SK-N-SH treated with all-trans-retinoic acid at 6 μM for 48 hours (cell line): ENCODE measurements at regions not wholly inside any gene's neighbourhood (a gene's known extent, or its start where the extent isn't known, plus 50 kb on each side); places are given as distances from the start of the nearest gene placed in this dataset.

Source experiments
- CSRNP3 ChIP-seq: fragments of 250-450 bp; sonication (Bioruptor Pico); IDR thresholded peaks from 2 replicates; pipeline ENCODE4 v1.5.1; 2021; ENCODE audit warnings: mild to moderate bottlenecking, moderate library complexity
- OSR1 ChIP-seq: fragments of 250-450 bp; sonication (Bioruptor Pico); IDR thresholded peaks from 2 replicates; pipeline ENCODE4 v1.8.0; 2022; ENCODE audit warnings: moderate library complexity, mild to moderate bottlenecking, inconsistent platforms
- PATZ1 ChIP-seq: fragments of 250-450 bp; sonication (Bioruptor Pico); IDR thresholded peaks from 2 replicates; pipeline ENCODE4 v1.8.0; 2020; ENCODE audit warnings: mild to moderate bottlenecking, moderate library complexity, borderline replicate concordance
- TOX ChIP-seq: fragments of 250-450 bp; sonication (Bioruptor Pico); IDR thresholded peaks from 2 replicates; pipeline ENCODE4 v1.8.0; 2021; ENCODE audit warnings: mild to moderate bottlenecking, moderate library complexity, borderline replicate concordance

GRCh38 chrX:42673301-42673810 lies 104.6 kb downstream of the PPP1R2C start:
- TF ChIP-seq TOX (CRISPR knock-in tag) (no peak), CSRNP3 (CRISPR knock-in tag) (no peak), PATZ1 (CRISPR knock-in tag) (no peak), OSR1 (CRISPR knock-in tag) (no peak)
